Heart right ventricle (tissue), 16 donors: ENCODE measurements at regions not wholly inside any gene's neighbourhood (a gene's known extent, or its start where the extent isn't known, plus 50 kb on each side); places are given as distances from the start of the nearest gene placed in this dataset.
"Not testable (repeated sequence)": the region's sequence is repeated elsewhere in the genome, so short reads cannot be mapped to it uniquely, and the experiment has no call there.

Source experiments
- ATAC-seq, 8 donors: fragments of 200-7000 bp; cut with Tn5 transposase; one replicate each; pipeline ENCODE4 v1.9.1; 2020; ENCODE audit warnings: mild to moderate bottlenecking in 8 of 8, moderate library complexity in 8 of 8, moderate number of reproducible peaks in 1 of 8
- DNase-seq, 2 donors: peaks; one replicate each; pipeline ENCODE4 v3.0.0-alpha.2; 2020
- H3K27ac ChIP-seq, 10 donors: fragments of 200-600 bp; sonication (generic) in 2 of 10; one replicate each; pipeline versions ENCODE4 v1.5.0 to v1.8.0; 2020 to 2022; ENCODE audit warnings: mild to moderate bottlenecking in 3 of 10
- H3K27me3 ChIP-seq, 7 donors: fragments of 200-600 bp; one replicate each; pipeline ENCODE4 v1.8.0; 2021 to 2022; ENCODE audit warnings: mild to moderate bottlenecking in 2 of 7
- H3K36me3 ChIP-seq, 9 donors: fragments of 200-600 bp; sonication (generic) in 1 of 9; one replicate each; pipeline versions ENCODE4 v1.5.0 to v1.8.0; 2020 to 2022; ENCODE audit warnings: mild to moderate bottlenecking in 2 of 9
- H3K4me1 ChIP-seq, 9 donors: fragments of 200-600 bp; sonication (generic) in 1 of 9; one replicate each; pipeline versions ENCODE4 v1.5.0 to v1.8.0; 2020 to 2022; ENCODE audit warnings: mild to moderate bottlenecking in 4 of 9
- H3K4me3 ChIP-seq, 10 donors: fragments of 200-600 bp; sonication (generic) in 2 of 10; one replicate each; pipeline versions ENCODE4 v1.5.0 to v1.8.0; 2020 to 2022; ENCODE audit warnings: mild to moderate bottlenecking in 7 of 10, moderate library complexity in 2 of 10
- H3K9me3 ChIP-seq, 11 donors: fragments of 200-600 bp in 10 of 11; sonication (generic) in 2 of 11; one replicate each; pipeline versions ENCODE4 v1.5.0 to v1.8.0; 2013 to 2022; ENCODE audit warnings: mild to moderate bottlenecking in 2 of 11, control low read depth in 1 of 11, moderate library complexity in 1 of 11
- CTCF ChIP-seq, 9 donors: fragments of 200-600 bp; sonication (generic) in 2 of 9; IDR thresholded peaks; one replicate each; pipeline versions ENCODE4 v1.5.0 to v1.8.0; 2021 to 2022; ENCODE audit warnings: antibody characterized with exemption in 9 of 9, mild to moderate bottlenecking in 5 of 9, moderate library complexity in 1 of 9
- WGBS, 2 donors: extraction: QIAGEN DNeasy Blood & Tissue Kit; methylation state at CpG; one replicate each; pipeline ENCODE4 v1.1.7; 2013; ENCODE audit warnings: inconsistent platforms in 1 of 2; 5-methylcytosine and 5-hydroxymethylcytosine counted together
- intact Hi-C, 10 donors: fragments of 100-400 bp; cut with DNase I; formaldehyde crosslinking; loops; one replicate each; pipeline versions ENCODE4 v1.11.1 to v1.14.2; 2022
- donor health status: Arrhythmogenic right ventricular cardiomyopathy.
- donor health status: ischemic (EF 13 %, LVEDD 7.1; RV severe dilation, severe dysfunction).
- donor health status: healthy with polysubstance abuse.
- donor health status: DM: no; HTN: yes; CAD: no.
- donor health status: DM: no; HTN: no; CAD: no.
- donor health status: ischemic (EF 25% LVEDD 6.9; RV normal size, moderate dysfunction).
- donor health status: ischemic (EF 25% LVEDD 5.7; RV mildly dilated, moderate dysfunction).
- donor health status: healthy.
- donor health status: DM: yes; HTN: yes; CAD: no.
- donor health status: Ischemic cardiomyopathy.
- donor health status: ischemic (EF 35%, LVEDD 5.7; RV mildly dilated, moderate dysfunction).
- donor health status: nonischemic (EF 11% LVEDD 7.7; RV severe dilation, severe dysfunction).
- donor health status: DM: yes; HTN: yes; CAD: no.
- donor health status: PGD.
- donor health status: ischemic (EF 29% LVEDD 5.4; RV normal size, mild dysfunction).
- donor health status: nonischemic (EF 23%, LVEDD 6.1; RV moderate dilation, normal function).

- H3K9me3 ChIP-seq = no peaks in the 10 kb centered on the region
- no peaks in the 10 kb centered on the region for H3K27me3 ChIP-seq
- WGBS, 2 donors = 90 to 93% methylated on average over 14 of the region's 14 CpGs
- H3K27ac ChIP-seq = no peak overlapping the region
- no peak overlapping the region for H3K4me3 ChIP-seq
- H3K36me3 ChIP-seq = no peaks in the 10 kb centered on the region
- ATAC-seq = no peak
- TF ChIP-seq CTCF (IDR thresholded peaks at IDR 0.05) = no peak
- intact Hi-C loops = no loop called here
- no peak for DNase-seq
- no peaks in the 10 kb centered on the region for H3K4me1 ChIP-seq
These were observed 197.3 kb upstream of the FOLH1 start for GRCh38 chr11:49405743-49406142.

GRCh38 chr11:49395789-49396188 lies 187.4 kb upstream of the FOLH1 start:
- H3K4me1 ChIP-seq, H3K27ac ChIP-seq, intact Hi-C loops, H3K36me3 ChIP-seq, H3K27me3 ChIP-seq, DNase-seq, H3K9me3 ChIP-seq, H3K4me3 ChIP-seq: not testable (repeated sequence)
- peak in 1 of 8 donors; percentile 61 for ATAC-seq

- intact Hi-C loops, H3K9me3 ChIP-seq, H3K27me3 ChIP-seq, ATAC-seq, H3K4me3 ChIP-seq, DNase-seq, H3K36me3 ChIP-seq, H3K27ac ChIP-seq, H3K4me1 ChIP-seq: not testable (repeated sequence)
- 79 to 86% methylated on average over 5 of the region's 5 CpGs for WGBS, 2 donors
These were observed 182.0 kb upstream of the FOLH1 start for GRCh38 chr11:49390362-49390761.

- intact Hi-C loops, ATAC-seq: not testable (repeated sequence)
- WGBS, 2 donors = 56 to 62% methylated on average over 3 of the region's 3 CpGs
These were observed 180.7 kb upstream of the FOLH1 start for GRCh38 chr11:49389149-49389548.

GRCh38 chr11:49384371-49384770 lies 176.0 kb upstream of the FOLH1 start:
- H3K4me1 ChIP-seq, DNase-seq, H3K27me3 ChIP-seq, intact Hi-C loops, H3K27ac ChIP-seq, H3K4me3 ChIP-seq, ATAC-seq, H3K9me3 ChIP-seq, H3K36me3 ChIP-seq: not testable (repeated sequence)
- 89 to 94% methylated on average over 1 of the region's 1 CpG for WGBS, 2 donors

More at GRCh38 chr11:49389149-49389548, 180.7 kb upstream of the FOLH1 start:
- not testable (repeated sequence) for H3K27me3 ChIP-seq, H3K27ac ChIP-seq, H3K9me3 ChIP-seq, H3K4me3 ChIP-seq, DNase-seq, H3K36me3 ChIP-seq, H3K4me1 ChIP-seq

GRCh38 chr11:49377978-49378377 lies 169.6 kb upstream of the FOLH1 start:
- TF ChIP-seq CTCF (IDR thresholded peaks at IDR 0.05) = no peak
- ATAC-seq (no peak), DNase-seq (no peak)
- Histone ChIP-seq H3K9me3 (no peaks in the 10 kb centered on the region), H3K4me1 (peaks cover 0 to 9% (median 0%) of the 10 kb centered on the region in 9 donors), H3K36me3 (no peaks in the 10 kb centered on the region), H3K27ac (no peak overlapping the region), H3K27me3 (no peaks in the 10 kb centered on the region), H3K4me3 (no peak overlapping the region)
- WGBS, 2 donors = 76 to 82% methylated on average over 7 of the region's 7 CpGs
- intact Hi-C loops = loop anchor here in 1 of 10 donors (10.0 kb wide), 1 partner anchor 143 kb away; no protein-coding TSS in a partner anchor

GRCh38 chr11:49373866-49374265 lies 165.5 kb upstream of the FOLH1 start:
- not testable (repeated sequence) for ATAC-seq, H3K36me3 ChIP-seq, H3K27ac ChIP-seq, H3K27me3 ChIP-seq, H3K9me3 ChIP-seq, DNase-seq, H3K4me3 ChIP-seq
- peaks cover 0 to 20% (median 0%) of the 10 kb centered on the region in 9 donors for H3K4me1 ChIP-seq
- intact Hi-C loops = loop anchor here in 2 of 10 donors (5.0 to 10.0 kb wide), 2 partner anchors 139 to 142 kb away; no protein-coding TSS in a partner anchor
- WGBS, 2 donors = 42 to 47% methylated on average over 5 of the region's 5 CpGs

GRCh38 chr11:49373385-49373784 lies 165.0 kb upstream of the FOLH1 start:
- DNase-seq, H3K9me3 ChIP-seq, H3K27ac ChIP-seq, H3K27me3 ChIP-seq, H3K4me3 ChIP-seq, H3K36me3 ChIP-seq: not testable (repeated sequence)
- ATAC-seq = peak in 1 of 8 donors; percentile 54
- intact Hi-C loops = loop anchor here in 2 of 10 donors (5.0 to 10.0 kb wide), 2 partner anchors 139 to 141 kb away; no protein-coding TSS in a partner anchor
- H3K4me1 ChIP-seq = peaks cover 0 to 20% (median 0%) of the 10 kb centered on the region in 9 donors
